Thoracic aorta (tissue), 2 donors: ENCODE measurements at regions not wholly inside any gene's neighbourhood (a gene's known extent, or its start where the extent isn't known, plus 50 kb on each side); places are given as distances from the start of the nearest gene placed in this dataset.

ENCODE experiments used
- ATAC-seq: fragments of 150-250 bp; one replicate; pipeline ENCODE4 v1.8.0; 2017; ENCODE audit warnings: low read depth; ENCODE audit not compliant: insufficient number of reproducible peaks, low FRiP score
- DNase-seq: peaks from one replicate; pipeline ENCODE4 v3.0.0-alpha.2; 2020; ENCODE audit warnings: low spot score
- H3K27ac ChIP-seq, 2 donors: fragments of 200-600 bp; sonication (generic); 1 replicate in 1 of 2; 2 replicates in 1 of 2; pipeline ENCODE4 v1.5.1; 2016; ENCODE audit warnings: mild to moderate bottlenecking in 2 of 2, moderate library complexity in 2 of 2
- H3K27me3 ChIP-seq: fragments of 200-600 bp; sonication (generic); replicated peaks from 2 replicates; pipeline ENCODE4 v1.6.0; 2016; ENCODE audit warnings: mild to moderate bottlenecking; ENCODE audit not compliant: insufficient read depth
- H3K36me3 ChIP-seq: fragments of 200-600 bp; sonication (generic); one replicate; pipeline ENCODE4 v1.5.1; 2016
- H3K4me1 ChIP-seq, 2 donors: fragments of 200-600 bp; sonication (generic); 1 replicate in 1 of 2; 2 replicates in 1 of 2; pipeline versions ENCODE4 v1.5.1 to v1.6.0; 2016; ENCODE audit warnings: low read depth in 2 of 2, mild to moderate bottlenecking in 1 of 2; ENCODE audit not compliant: control insufficient read depth in 1 of 2
- H3K4me3 ChIP-seq: fragments of 200-600 bp; sonication (generic); 2 replicates; pipeline ENCODE4 v1.5.1; 2016; ENCODE audit warnings: mild to moderate bottlenecking
- H3K9me3 ChIP-seq: fragments of 200-600 bp; sonication (generic); 2 replicates; pipeline ENCODE4 v1.5.1; 2016
- CTCF ChIP-seq: fragments of 200-600 bp; sonication (generic); IDR thresholded peaks from one replicate; pipeline ENCODE4 v1.5.1; 2019; ENCODE audit warnings: antibody characterized with exemption

DNA sequence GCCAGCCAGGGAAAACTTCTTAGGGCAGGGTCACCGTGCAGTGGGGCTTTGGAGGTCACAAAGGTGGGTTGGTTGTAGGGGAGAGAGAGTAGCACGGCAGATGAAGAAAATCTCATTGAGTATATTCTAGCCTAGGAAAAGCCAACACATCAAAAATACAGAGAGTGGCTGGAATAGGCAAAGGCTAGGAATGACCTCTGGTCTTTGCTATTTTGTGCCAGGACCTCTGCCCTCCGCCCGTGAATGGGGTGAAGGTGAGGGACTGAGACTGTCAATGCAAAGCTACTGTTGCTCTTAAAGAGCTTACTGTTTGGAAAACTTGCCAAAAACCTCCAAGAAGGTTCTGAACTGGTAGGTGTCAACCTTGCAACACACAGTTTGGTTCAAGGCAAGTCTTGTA, 346.7 kb downstream of the CDH26 start:
- Histone ChIP-seq H3K4me1 (no peaks in the 10 kb centered on the region), H3K27me3 (no peaks in the 10 kb centered on the region), H3K27ac (no peak overlapping the region), H3K4me3 (no peak overlapping the region), H3K9me3 (no peaks in the 10 kb centered on the region), H3K36me3 (no peaks in the 10 kb centered on the region)
- no peak for TF ChIP-seq CTCF
- ATAC-seq, result no peak
- no peak for DNase-seq

DNA sequence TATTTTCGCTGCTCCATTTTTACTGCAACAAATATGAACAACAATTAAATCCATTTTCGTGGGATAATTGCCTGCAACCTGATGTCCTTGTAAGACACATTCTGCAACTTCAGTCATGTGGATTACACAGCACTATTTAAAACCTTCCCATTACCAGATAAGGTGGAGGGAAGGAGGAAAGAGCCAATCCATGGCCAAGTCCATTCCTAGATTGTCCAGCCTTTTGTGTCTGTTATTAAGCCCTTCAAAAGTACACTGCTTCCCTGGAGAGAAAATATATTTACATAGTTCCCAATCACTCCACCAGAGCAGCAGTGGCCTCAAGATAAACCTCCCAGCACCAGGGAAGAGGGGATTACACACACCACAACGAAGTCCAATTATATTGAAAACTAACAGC, 347.9 kb downstream of the CDH26 start:
- no peak for TF ChIP-seq CTCF
- H3K36me3 ChIP-seq, result no peaks in the 10 kb centered on the region
- H3K4me1 ChIP-seq, result no peaks in the 10 kb centered on the region
- no peaks in the 10 kb centered on the region for H3K27me3 ChIP-seq
- no peak for ATAC-seq
- no peak for DNase-seq
- H3K9me3 ChIP-seq, result no peaks in the 10 kb centered on the region
- no peak overlapping the region for H3K4me3 ChIP-seq
- no peak overlapping the region for H3K27ac ChIP-seq

DNA sequence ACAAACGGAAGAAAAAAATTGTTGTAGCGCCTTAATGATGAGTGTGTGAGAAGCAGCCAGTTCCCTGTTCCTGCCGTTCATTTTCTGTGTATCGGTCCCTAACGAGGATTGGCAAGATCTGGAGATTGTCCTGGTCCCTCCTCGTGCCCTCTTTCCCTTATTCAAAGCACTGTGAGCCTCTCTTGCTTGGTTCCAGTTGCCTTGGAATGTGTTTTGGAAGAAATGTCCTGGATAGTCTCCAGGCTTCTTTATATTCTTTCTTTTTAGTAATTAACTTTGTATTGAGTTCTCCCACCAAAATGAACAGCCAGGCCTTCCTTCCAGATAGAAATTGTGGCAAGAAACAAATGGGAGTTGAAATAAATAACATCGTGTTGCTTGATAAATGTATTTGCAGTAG, 348.3 kb downstream of the CDH26 start:
- no peaks in the 10 kb centered on the region for H3K27me3 ChIP-seq
- H3K36me3 ChIP-seq, result no peaks in the 10 kb centered on the region
- no peak for TF ChIP-seq CTCF
- ATAC-seq, result no peak
- H3K9me3 ChIP-seq, result no peaks in the 10 kb centered on the region
- no peaks in the 10 kb centered on the region for H3K4me1 ChIP-seq
- DNase-seq, result no peak
- H3K27ac ChIP-seq, result no peak overlapping the region
- no peak overlapping the region for H3K4me3 ChIP-seq

GRCh38 chr20:60310560-60311349, 352.5 kb downstream of the CDH26 start:
- Histone ChIP-seq H3K36me3 (no peaks in the 10 kb centered on the region), H3K27me3 (no peaks in the 10 kb centered on the region), H3K4me1 (no peaks in the 10 kb centered on the region), H3K9me3 (no peaks in the 10 kb centered on the region), H3K27ac (no peak overlapping the region), H3K4me3 (no peak overlapping the region)
- no peak for ATAC-seq
- no peak for DNase-seq
- TF ChIP-seq CTCF, result no peak

- Histone ChIP-seq H3K27ac (no peak overlapping the region), H3K9me3 (no peaks in the 10 kb centered on the region), H3K4me3 (no peak overlapping the region), H3K36me3 (no peaks in the 10 kb centered on the region), H3K27me3 (no peaks in the 10 kb centered on the region), H3K4me1 (no peaks in the 10 kb centered on the region)
- no peak for TF ChIP-seq CTCF
- no peak for ATAC-seq
- no peak for DNase-seq
These were observed 355.0 kb downstream of the CDH26 start for GRCh38 chr20:60313191-60313590.
